COLO829 (cell line): ENCODE measurements at regions not wholly inside any gene's neighbourhood (a gene's known extent, or its start where the extent isn't known, plus 50 kb on each side); places are given as distances from the start of the nearest gene placed in this dataset.
A peak's percentile ranks its signal among the peaks of the same experiment; 100 is the strongest.

Experiments
- DNase-seq: peaks from one replicate; pipeline ENCODE4 v3.0.0; 2012; ENCODE audit warnings: low spot score

GRCh38 chr3:162132981-162133380 is 636.4 kb downstream of the OTOL1 start:
- DNase-seq = no peak

- DNase-seq = peak; percentile 9
Observed at GRCh38 chr3:162134571-162134970, 638.0 kb downstream of the OTOL1 start.

- DNase-seq = no peak
Observed at GRCh38 chr3:162136136-162136535, 639.5 kb downstream of the OTOL1 start.

- DNase-seq = no peak
Observed at GRCh38 chr3:162138509-162138908, 641.9 kb downstream of the OTOL1 start.

- DNase-seq = no peak
Observed at GRCh38 chr3:162139841-162140240, 643.2 kb downstream of the OTOL1 start.

- DNase-seq = peak; percentile 16
Observed at GRCh38 chr3:162141272-162141791, 644.7 kb downstream of the OTOL1 start.

- DNase-seq = no peak
Observed at GRCh38 chr3:162142511-162142910, 645.9 kb downstream of the OTOL1 start.

- no peak for DNase-seq
Observed at GRCh38 chr3:162143180-162143579, 646.6 kb downstream of the OTOL1 start.

GRCh38 chr3:162147996-162148395 is 651.4 kb downstream of the OTOL1 start:
- DNase-seq = no peak

- no peak for DNase-seq
Observed at GRCh38 chr3:162150790-162151189, 654.2 kb downstream of the OTOL1 start.

GRCh38 chr3:162152636-162153035 is 656.0 kb downstream of the OTOL1 start:
- no peak for DNase-seq

- no peak for DNase-seq
Observed at GRCh38 chr3:162161595-162161994, 665.0 kb downstream of the OTOL1 start.

- no peak for DNase-seq
Observed at GRCh38 chr3:162165346-162165745, 668.7 kb downstream of the OTOL1 start.

- DNase-seq = no peak
Observed at GRCh38 chr3:162166543-162166942, 669.9 kb downstream of the OTOL1 start.

- no peak for DNase-seq
Observed at GRCh38 chr3:162168715-162169114, 672.1 kb downstream of the OTOL1 start.

GRCh38 chr3:162170581-162170980 is 674.0 kb downstream of the OTOL1 start:
- no peak for DNase-seq

GRCh38 chr3:162171970-162172369 is 675.4 kb downstream of the OTOL1 start:
- DNase-seq = no peak

- DNase-seq = no peak
Observed at GRCh38 chr3:162175145-162175544, 678.5 kb downstream of the OTOL1 start.

- no peak for DNase-seq
Observed at GRCh38 chr3:162175878-162176277, 679.3 kb downstream of the OTOL1 start.

- no peak for DNase-seq
Observed at GRCh38 chr3:162183440-162183839, 686.8 kb downstream of the OTOL1 start.

- no peak for DNase-seq
Observed at GRCh38 chr3:162192340-162193029, 695.9 kb downstream of the OTOL1 start.

- DNase-seq = no peak
Observed at GRCh38 chr3:162193148-162194095, 696.8 kb downstream of the OTOL1 start.

- DNase-seq = no peak
Observed at GRCh38 chr3:162195147-162195546, 698.5 kb downstream of the OTOL1 start.
